ENCODE measurements at regions not wholly inside any gene's neighbourhood (a gene's known extent, or its start where the extent isn't known, plus 50 kb on each side); places are given as distances from the start of the nearest gene placed in this dataset.

DNA sequence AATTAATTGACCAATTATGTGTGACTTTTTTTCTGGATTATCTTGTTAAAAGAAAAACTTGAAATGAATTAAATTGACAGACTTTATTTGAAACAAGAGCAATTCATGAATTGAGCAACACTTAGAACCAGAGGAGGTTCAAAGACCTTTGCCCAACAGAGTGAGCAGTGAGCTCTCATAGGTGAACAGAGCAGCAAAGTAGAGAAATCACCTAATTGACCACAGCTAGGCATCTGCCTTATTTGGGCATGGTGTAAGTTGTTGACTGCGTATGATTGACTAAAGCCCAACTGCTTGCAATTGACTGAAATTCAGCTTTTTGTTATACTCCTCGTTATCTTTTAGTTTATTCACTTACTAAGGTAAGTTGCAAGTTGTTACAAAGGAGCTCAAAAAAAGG is 1216.0 kb upstream of the ALCAM start:
- Histone ChIP-seq H2AFZ (no peak overlapping the region), H3K4me2 (no peak overlapping the region), H3K4me3 (no peak overlapping the region), H3K9me2 (replicated peaks; ENCODE audit: insufficient read depth) (no peaks in the 10 kb centered on the region), H3K27me3 (no peaks in the 10 kb centered on the region), H3K36me3 (replicated peaks; ENCODE audit: insufficient read depth, low read depth) (no peaks in the 10 kb centered on the region), H4K20me1 (ENCODE audit: insufficient read depth, poor library complexity, severe bottlenecking) (no peaks in the 10 kb centered on the region), H3K4me1 (ENCODE audit: insufficient read depth) (no peaks in the 10 kb centered on the region), H3K27ac (no peak overlapping the region), H3K9me3 (ENCODE audit: low read depth) (no peaks in the 10 kb centered on the region), H3K79me2 (no peaks in the 10 kb centered on the region)
- no peak for DNase-seq (ENCODE audit: low spot score)
- no peak for TF ChIP-seq EZH2phosphoT487 (IDR thresholded peaks at IDR 0.05; ENCODE audit: low read depth, severe bottlenecking, unreplicated experiment)
- no peak for TF ChIP-seq EZH2 (IDR thresholded peaks at IDR 0.05; ENCODE audit: borderline replicate concordance)
- TF ChIP-seq, protein P1, sequence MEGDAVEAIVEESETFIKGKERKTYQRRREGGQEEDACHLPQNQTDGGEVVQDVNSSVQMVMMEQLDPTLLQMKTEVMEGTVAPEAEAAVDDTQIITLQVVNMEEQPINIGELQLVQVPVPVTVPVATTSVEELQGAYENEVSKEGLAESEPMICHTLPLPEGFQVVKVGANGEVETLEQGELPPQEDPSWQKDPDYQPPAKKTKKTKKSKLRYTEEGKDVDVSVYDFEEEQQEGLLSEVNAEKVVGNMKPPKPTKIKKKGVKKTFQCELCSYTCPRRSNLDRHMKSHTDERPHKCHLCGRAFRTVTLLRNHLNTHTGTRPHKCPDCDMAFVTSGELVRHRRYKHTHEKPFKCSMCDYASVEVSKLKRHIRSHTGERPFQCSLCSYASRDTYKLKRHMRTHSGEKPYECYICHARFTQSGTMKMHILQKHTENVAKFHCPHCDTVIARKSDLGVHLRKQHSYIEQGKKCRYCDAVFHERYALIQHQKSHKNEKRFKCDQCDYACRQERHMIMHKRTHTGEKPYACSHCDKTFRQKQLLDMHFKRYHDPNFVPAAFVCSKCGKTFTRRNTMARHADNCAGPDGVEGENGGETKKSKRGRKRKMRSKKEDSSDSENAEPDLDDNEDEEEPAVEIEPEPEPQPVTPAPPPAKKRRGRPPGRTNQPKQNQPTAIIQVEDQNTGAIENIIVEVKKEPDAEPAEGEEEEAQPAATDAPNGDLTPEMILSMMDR (IDR thresholded peaks at IDR 0.05; ENCODE audit: poor library complexity), result no peak
- 84% methylated on average over 2 of the region's 2 CpGs for WGBS (ENCODE audit: low lambda C conversion rate, missing lambda C conversion rate)

DNA sequence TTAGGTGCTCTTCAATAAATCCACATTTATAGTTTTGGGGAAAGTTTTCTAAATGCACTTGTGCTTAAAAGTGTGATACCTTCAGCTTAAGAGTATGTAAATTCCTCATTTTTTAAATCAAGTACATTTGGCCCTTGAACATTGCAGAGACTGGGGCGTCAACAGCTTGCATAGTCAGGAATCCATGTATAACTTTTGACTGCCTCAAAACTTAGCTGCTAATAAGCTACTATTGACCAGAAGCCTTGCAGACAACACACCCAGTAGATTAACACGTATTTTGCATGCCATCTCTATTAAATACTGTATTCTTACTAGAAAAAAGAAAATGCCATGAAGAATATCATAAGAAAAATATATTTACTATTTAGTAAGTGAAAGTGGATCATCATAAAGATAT is 1211.8 kb upstream of the ALCAM start:
- WGBS (ENCODE audit: low lambda C conversion rate, missing lambda C conversion rate), result 48% methylated on average over 2 of the region's 2 CpGs
- no peaks in the 10 kb centered on the region for H3K27me3 ChIP-seq
- no peaks in the 10 kb centered on the region for H3K36me3 ChIP-seq (replicated peaks; ENCODE audit: insufficient read depth, low read depth)
- no peak for TF ChIP-seq EZH2 (IDR thresholded peaks at IDR 0.05; ENCODE audit: borderline replicate concordance)
- TF ChIP-seq, protein P1 (IDR thresholded peaks at IDR 0.05; ENCODE audit: poor library complexity), result no peak
- no peak for TF ChIP-seq EZH2phosphoT487 (IDR thresholded peaks at IDR 0.05; ENCODE audit: low read depth, severe bottlenecking, unreplicated experiment)
- DNase-seq (ENCODE audit: low spot score), result no peak
- no peaks in the 10 kb centered on the region for H4K20me1 ChIP-seq (ENCODE audit: insufficient read depth, poor library complexity, severe bottlenecking)
- no peaks in the 10 kb centered on the region for H3K9me3 ChIP-seq (ENCODE audit: low read depth)
- H3K4me1 ChIP-seq (ENCODE audit: insufficient read depth), result no peaks in the 10 kb centered on the region
- no peak overlapping the region for H3K27ac ChIP-seq
- H3K4me2 ChIP-seq, result no peak overlapping the region
- H3K9me2 ChIP-seq (replicated peaks; ENCODE audit: insufficient read depth), result no peaks in the 10 kb centered on the region
- H3K79me2 ChIP-seq, result no peaks in the 10 kb centered on the region
- no peak overlapping the region for H3K4me3 ChIP-seq
- no peak overlapping the region for H2AFZ ChIP-seq

DNA sequence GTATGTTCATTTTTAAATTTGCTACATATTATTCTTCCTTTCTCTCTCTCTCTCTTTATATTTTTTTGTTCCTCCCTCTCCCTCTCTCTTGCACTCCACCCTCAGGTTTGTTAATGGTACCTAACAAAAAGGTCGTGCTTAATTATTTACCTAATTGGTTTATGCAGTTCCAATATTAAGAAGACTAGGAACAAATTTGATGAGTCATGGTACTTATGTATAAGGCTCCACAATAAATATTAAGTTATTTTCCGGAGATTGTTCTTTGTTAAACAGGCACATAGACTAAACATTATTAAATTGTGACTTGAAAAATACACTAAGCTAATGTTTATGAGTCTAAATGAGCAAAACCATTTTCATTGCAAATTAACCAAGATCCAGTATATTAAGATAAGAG is 1200.8 kb upstream of the ALCAM start:
- no peak for DNase-seq (ENCODE audit: low spot score)
- no peak overlapping the region for H3K4me2 ChIP-seq
- no peaks in the 10 kb centered on the region for H3K9me2 ChIP-seq (replicated peaks; ENCODE audit: insufficient read depth)
- no peaks in the 10 kb centered on the region for H3K27me3 ChIP-seq
- no peaks in the 10 kb centered on the region for H4K20me1 ChIP-seq (ENCODE audit: insufficient read depth, poor library complexity, severe bottlenecking)
- no peaks in the 10 kb centered on the region for H3K4me1 ChIP-seq (ENCODE audit: insufficient read depth)
- no peaks in the 10 kb centered on the region for H3K79me2 ChIP-seq
- TF ChIP-seq EZH2 (IDR thresholded peaks at IDR 0.05; ENCODE audit: borderline replicate concordance) (no peak), EZH2phosphoT487 (IDR thresholded peaks at IDR 0.05; ENCODE audit: low read depth, severe bottlenecking, unreplicated experiment) (no peak)
- TF ChIP-seq, protein P1 (IDR thresholded peaks at IDR 0.05; ENCODE audit: poor library complexity), result no peak
- H3K9me3 ChIP-seq (ENCODE audit: low read depth), result no peaks in the 10 kb centered on the region
- no peak overlapping the region for H3K4me3 ChIP-seq
- H3K36me3 ChIP-seq (replicated peaks; ENCODE audit: insufficient read depth, low read depth), result no peaks in the 10 kb centered on the region
- no peak overlapping the region for H3K27ac ChIP-seq
- H2AFZ ChIP-seq, result no peak overlapping the region
- 74% methylated on average over 2 of the region's 2 CpGs for WGBS (ENCODE audit: low lambda C conversion rate, missing lambda C conversion rate)

DNA sequence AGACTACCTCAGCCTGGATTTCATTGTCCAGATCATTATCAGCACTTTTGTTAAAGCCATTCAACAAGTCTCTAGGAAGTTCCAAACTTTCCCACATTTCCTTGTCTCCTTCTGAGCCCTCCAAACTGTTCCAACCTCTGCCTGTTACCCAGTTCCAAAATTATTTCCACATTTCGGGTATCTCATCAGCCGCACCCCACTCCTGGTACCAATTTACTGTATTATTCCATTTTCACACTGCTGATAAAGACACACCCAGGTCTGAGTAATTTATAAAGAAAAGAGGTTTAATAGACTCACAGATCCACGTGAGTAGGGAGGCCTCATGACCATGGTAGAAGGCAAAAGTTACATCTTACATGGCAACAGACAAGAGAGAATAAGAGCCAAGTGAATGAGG is 1198.3 kb upstream of the ALCAM start:
- Histone ChIP-seq H3K27me3 (no peaks in the 10 kb centered on the region), H2AFZ (no peak overlapping the region), H3K9me2 (replicated peaks; ENCODE audit: insufficient read depth) (no peaks in the 10 kb centered on the region), H3K79me2 (no peaks in the 10 kb centered on the region), H3K4me3 (no peak overlapping the region), H4K20me1 (ENCODE audit: insufficient read depth, poor library complexity, severe bottlenecking) (no peaks in the 10 kb centered on the region), H3K9me3 (ENCODE audit: low read depth) (no peaks in the 10 kb centered on the region), H3K4me2 (no peak overlapping the region), H3K27ac (no peak overlapping the region), H3K4me1 (ENCODE audit: insufficient read depth) (no peaks in the 10 kb centered on the region), H3K36me3 (replicated peaks; ENCODE audit: insufficient read depth, low read depth) (no peaks in the 10 kb centered on the region)
- TF ChIP-seq, protein P1 (IDR thresholded peaks at IDR 0.05; ENCODE audit: poor library complexity), result no peak
- TF ChIP-seq EZH2 (IDR thresholded peaks at IDR 0.05; ENCODE audit: borderline replicate concordance), result no peak
- TF ChIP-seq EZH2phosphoT487 (IDR thresholded peaks at IDR 0.05; ENCODE audit: low read depth, severe bottlenecking, unreplicated experiment), result no peak
- no peak for DNase-seq (ENCODE audit: low spot score)
- 86% methylated on average over 3 of the region's 3 CpGs for WGBS (ENCODE audit: low lambda C conversion rate, missing lambda C conversion rate)
